ENCODE measurements at regions not wholly inside any gene's neighbourhood (a gene's known extent, or its start where the extent isn't known, plus 50 kb on each side); places are given as distances from the start of the nearest gene placed in this dataset.

GRCh38 chr6:167452338-167453081 is 127.6 kb downstream of the TTLL2 start:
- no peaks in the 10 kb centered on the region for H3K79me2 ChIP-seq (ENCODE audit: control insufficient read depth, insufficient read depth, low read length)
- H3K9me1 ChIP-seq (ENCODE audit: control insufficient read depth, insufficient read depth, low read length), result no peaks in the 10 kb centered on the region
- FAIRE-seq (no peak), ATAC-seq (peak; percentile 69), DNase-seq (ENCODE audit: extremely low read depth in 1 of 4, low spot score in 3 of 4) (no peak)
- in situ Hi-C loops (cut with MboI), result no loop called here
- peaks cover 0 to 16% of the 10 kb centered on the region in 2 experiments; a peak in 3 of 5 replicates for H3K27me3 ChIP-seq (ENCODE audit: control insufficient read depth in 2 of 2, insufficient read depth in 2 of 2, low read length in 2 of 2)
- no peak overlapping the region for H2AFZ ChIP-seq (ENCODE audit: low read depth, low read length)
- H4K20me1 ChIP-seq (replicated peaks; ENCODE audit: control insufficient read depth, insufficient read depth, low read length), result no peaks in the 10 kb centered on the region
- H3K27ac ChIP-seq (ENCODE audit: extremely low read depth, low read depth, low read length), result no peak overlapping the region
- ChIA-PET POLR2A (interaction anchor here (0.6 to 1.0 kb wide), 3 partner anchors 8 to 209 kb away, joined by 3 to 5 read pairs (median 3); no protein-coding TSS in a partner anchor), CTCF (ENCODE audit: low intra/inter-chr PET ratio) (no interaction called here)
- TF ChIP-seq THRB (CRISPR knock-in tag; conservative IDR thresholded peaks at IDR 0.05), result no peak
- no peak for TF ChIP-seq U2AF1 (optimal IDR thresholded peaks at IDR 0.05; ENCODE audit: low read depth, low read length)
- no peak for TF ChIP-seq GTF3C2 (IDR thresholded peaks at IDR 0.05; ENCODE audit: borderline replicate concordance, extremely low read depth, insufficient read length)
- TF ChIP-seq ETV6 (IDR thresholded peaks at IDR 0.05; ENCODE audit: borderline replicate concordance in 1 of 2, low read depth in 2 of 2, low read length in 1 of 2), result no peak
- TF ChIP-seq ETV6 (CRISPR knock-in tag; IDR thresholded peaks at IDR 0.05; ENCODE audit: borderline replicate concordance), result no peak
- TF ChIP-seq TCFL5 (CRISPR knock-in tag; conservative IDR thresholded peaks at IDR 0.05), result no peak
- no peak for TF ChIP-seq ZNF197 (CRISPR knock-in tag; IDR thresholded peaks at IDR 0.05; ENCODE audit: low read depth)
- no peak for TF ChIP-seq HDAC2 (IDR thresholded peaks at IDR 0.05)
- TF ChIP-seq ZNF143 (CRISPR knock-in tag; IDR thresholded peaks at IDR 0.05), result no peak
- TF ChIP-seq MYNN (IDR thresholded peaks at IDR 0.05), result no peak
- TF ChIP-seq MYNN (CRISPR knock-in tag; IDR thresholded peaks at IDR 0.05), result no peak
- no peak for TF ChIP-seq PCBP2 (IDR thresholded peaks at IDR 0.05; ENCODE audit: low read depth, low read length, poor library complexity, severe bottlenecking)
- no peaks in the 10 kb centered on the region for H3K36me3 ChIP-seq (ENCODE audit: control insufficient read depth, insufficient read depth, low read length)
- no TSS peak for BruUV-seq (replicated peaks)
- WGBS (ENCODE audit: insufficient coverage, low coverage, missing lambda C conversion rate), result 1% methylated on average over 8 of the region's 8 CpGs
- no peak overlapping the region for H3K4me2 ChIP-seq (ENCODE audit: insufficient read depth, low read length)
- no peak overlapping the region for H3K4me3 ChIP-seq
- H3K9me3 ChIP-seq (replicated peaks; ENCODE audit: control insufficient read depth, insufficient read depth, low read depth, low read length), result no peaks in the 10 kb centered on the region
- H3K4me1 ChIP-seq (replicated peaks in 1 of 2; ENCODE audit: control insufficient read depth in 2 of 2, insufficient read depth in 2 of 2, low read length in 2 of 2), result no peaks in the 10 kb centered on the region
- intact Hi-C loops (cut with micrococcal nuclease), result no loop called here
- no peak overlapping the region for H3K9ac ChIP-seq (ENCODE audit: insufficient read depth in 1 of 2, low read depth in 2 of 2, low read length in 2 of 2)
